Coronary artery (tissue), 2 donors: ENCODE measurements at regions not wholly inside any gene's neighbourhood (a gene's known extent, or its start where the extent isn't known, plus 50 kb on each side); places are given as distances from the start of the nearest gene placed in this dataset.

Experiments
- DNase-seq: peaks from one replicate; pipeline ENCODE4 v3.0.0-alpha.2; 2017; ENCODE audit warnings: low spot score
- H3K27ac ChIP-seq, 2 donors: fragments of 200-600 bp; sonication (generic); one replicate each; pipeline ENCODE4 v1.5.1; 2016 to 2019
- H3K4me3 ChIP-seq: fragments of 200-600 bp; sonication (generic); 2 replicates; pipeline ENCODE4 v1.5.1; 2016; ENCODE audit warnings: mild to moderate bottlenecking, moderate library complexity
- TF ChIP-seq, protein P1 (sequence below): fragments of 200-600 bp; sonication (generic); IDR thresholded peaks from one replicate; pipeline ENCODE4 v1.5.1; 2019; ENCODE audit warnings: antibody characterized with exemption

DNA sequence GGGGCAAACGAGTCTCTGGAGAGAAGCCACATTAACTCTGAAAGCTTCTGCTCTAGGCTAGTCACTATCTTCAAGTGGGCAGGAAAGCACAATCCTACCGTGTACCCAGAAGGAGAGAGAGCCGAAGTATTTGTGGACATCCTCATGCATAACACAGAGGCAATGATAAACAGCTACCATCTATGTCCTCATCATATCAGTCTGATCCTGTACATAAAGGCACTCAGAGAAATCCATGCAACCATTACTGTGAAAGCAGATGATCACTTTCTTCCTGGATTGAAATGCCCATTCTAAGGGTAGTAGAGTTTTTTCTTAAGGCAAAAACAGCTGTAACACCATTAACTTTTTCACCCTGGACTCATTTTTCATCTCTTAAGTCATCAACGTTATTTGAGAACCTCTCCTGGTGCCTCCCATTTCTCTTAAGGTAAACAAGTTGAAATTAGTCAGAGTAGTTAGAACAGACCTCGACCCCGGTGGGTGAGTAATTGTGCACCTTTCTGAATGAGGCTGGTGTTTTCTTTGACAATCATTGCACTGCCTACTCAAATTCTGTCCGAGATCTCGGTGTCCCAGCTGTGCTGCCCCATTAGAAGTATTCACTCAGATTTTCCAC, 327.4 kb downstream of the SHQ1 start:
- DNase-seq, result no peak
- Histone ChIP-seq H3K4me3 (no peak overlapping the region), H3K27ac (no peak overlapping the region)
- TF ChIP-seq, protein P1, sequence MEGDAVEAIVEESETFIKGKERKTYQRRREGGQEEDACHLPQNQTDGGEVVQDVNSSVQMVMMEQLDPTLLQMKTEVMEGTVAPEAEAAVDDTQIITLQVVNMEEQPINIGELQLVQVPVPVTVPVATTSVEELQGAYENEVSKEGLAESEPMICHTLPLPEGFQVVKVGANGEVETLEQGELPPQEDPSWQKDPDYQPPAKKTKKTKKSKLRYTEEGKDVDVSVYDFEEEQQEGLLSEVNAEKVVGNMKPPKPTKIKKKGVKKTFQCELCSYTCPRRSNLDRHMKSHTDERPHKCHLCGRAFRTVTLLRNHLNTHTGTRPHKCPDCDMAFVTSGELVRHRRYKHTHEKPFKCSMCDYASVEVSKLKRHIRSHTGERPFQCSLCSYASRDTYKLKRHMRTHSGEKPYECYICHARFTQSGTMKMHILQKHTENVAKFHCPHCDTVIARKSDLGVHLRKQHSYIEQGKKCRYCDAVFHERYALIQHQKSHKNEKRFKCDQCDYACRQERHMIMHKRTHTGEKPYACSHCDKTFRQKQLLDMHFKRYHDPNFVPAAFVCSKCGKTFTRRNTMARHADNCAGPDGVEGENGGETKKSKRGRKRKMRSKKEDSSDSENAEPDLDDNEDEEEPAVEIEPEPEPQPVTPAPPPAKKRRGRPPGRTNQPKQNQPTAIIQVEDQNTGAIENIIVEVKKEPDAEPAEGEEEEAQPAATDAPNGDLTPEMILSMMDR, result no peak

DNA sequence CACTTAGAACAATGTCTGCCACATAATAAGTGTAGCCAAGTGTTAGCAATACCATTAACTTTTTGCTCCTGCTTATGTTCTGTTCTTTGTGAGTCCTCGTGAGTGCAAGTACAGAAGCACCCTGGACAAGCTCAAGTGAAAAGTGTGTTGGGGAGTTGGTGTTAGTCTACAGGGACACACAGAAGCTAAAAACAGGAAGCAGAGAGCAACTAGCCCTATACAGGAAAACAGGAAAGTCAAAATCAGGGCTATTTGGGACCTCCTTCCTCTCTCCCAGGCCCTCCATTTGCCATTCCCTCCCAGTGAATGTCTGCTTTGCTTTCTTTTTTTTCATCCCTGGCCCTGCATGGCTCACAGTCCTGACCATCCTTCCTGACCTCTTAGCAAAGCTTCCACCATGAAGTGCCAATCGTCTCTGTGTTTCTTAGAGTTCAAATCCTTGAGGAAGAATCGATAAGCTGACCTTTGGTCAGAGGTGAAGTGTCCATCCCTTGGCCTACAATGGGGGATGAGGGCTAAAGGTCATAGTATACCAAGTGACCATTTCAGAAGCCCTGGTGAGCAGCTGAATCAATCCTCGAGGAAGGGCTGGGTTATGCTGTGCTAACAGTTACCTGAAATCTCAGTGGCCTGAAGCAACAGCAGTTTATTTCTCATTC, 328.2 kb downstream of the SHQ1 start:
- TF ChIP-seq, protein P1, result no peak
- DNase-seq, result no peak
- Histone ChIP-seq H3K4me3 (no peak overlapping the region), H3K27ac (no peak overlapping the region)

DNA sequence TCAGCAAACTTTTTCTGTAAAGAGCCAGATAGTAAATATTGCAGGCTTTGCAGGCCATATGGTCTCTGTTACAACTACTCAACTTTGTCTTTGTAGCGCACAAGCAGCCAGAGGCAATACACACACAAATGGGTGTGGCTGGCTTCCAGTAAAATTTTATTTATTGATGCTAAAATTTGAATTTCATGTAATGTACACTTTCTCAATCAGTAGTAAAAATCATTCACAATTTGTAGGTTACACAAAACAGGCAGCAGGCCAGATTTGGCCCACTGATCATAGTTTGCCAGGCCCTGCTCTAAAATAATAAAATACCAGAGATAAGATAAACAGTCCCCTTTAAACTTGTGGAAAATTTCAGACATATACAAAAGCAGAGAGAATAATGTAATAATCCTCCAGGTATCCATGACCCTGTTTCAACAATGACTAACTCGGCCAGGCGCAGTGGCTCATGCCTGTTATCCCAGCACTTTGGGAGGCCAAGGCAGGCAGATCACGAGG, 330.3 kb downstream of the SHQ1 start:
- no peak for DNase-seq
- no peak overlapping the region for H3K27ac ChIP-seq
- H3K4me3 ChIP-seq, result no peak overlapping the region
- TF ChIP-seq, protein P1, result no peak

DNA sequence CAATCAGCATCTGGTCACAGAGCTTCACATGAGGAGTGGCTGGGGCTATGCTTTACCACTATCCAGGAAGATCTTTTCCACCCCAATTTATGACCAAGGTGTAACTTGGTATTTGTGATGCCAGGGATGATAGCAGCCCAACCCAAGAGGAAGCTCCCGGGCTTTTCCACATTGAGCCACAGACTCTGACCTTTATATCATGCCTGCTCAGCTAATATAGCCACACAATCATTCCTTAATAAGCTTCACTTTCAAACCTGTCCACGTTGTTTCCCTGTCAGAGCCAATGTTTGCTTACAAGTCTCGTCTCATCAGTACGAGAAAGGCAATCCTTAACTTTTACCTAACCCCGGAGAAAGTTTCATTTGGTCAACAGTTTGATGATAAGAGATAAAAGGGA, 330.9 kb downstream of the SHQ1 start:
- DNase-seq, result no peak
- TF ChIP-seq, protein P1, result no peak
- H3K4me3 ChIP-seq, result no peak overlapping the region
- no peak overlapping the region for H3K27ac ChIP-seq

DNA sequence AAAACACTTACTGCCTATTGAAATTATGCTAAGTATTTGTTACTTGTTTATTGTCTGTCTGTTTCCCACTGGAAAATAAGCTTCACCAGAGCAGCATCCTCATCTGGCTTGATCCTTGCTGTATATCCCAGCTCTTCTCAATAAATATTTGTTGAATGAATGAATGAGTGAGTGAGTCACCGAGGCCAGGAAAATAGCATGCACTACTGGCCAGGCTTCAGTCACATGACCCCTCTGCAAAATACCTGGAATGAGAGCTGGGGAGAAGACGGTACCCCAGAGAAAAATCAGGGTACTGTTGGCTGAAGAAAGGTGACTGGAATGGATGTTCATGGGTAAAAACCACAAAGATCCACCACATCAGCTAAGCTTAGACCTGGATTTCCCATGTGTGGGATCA, 331.9 kb downstream of the SHQ1 start:
- Histone ChIP-seq H3K4me3 (no peak overlapping the region), H3K27ac (no peak overlapping the region)
- TF ChIP-seq, protein P1, result no peak
- no peak for DNase-seq

DNA sequence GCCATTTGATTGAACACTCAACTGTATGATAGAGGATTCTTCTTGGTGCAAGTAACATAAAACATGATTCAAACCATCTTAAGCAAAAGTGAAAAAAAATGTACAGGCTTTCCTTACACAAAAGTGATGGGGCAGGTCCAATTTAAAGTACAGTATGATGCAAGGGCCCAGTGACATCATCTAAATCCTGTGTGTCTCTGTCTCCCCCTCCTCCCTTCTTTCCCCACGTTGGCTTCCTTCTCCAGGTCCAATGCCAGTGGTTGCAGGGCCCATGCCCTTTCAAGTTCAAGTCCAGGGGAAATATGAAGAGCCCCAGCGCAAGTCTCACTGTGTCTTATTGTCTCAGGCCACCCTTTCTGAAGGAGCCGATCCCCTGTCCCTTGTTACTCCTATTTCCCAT, 332.3 kb downstream of the SHQ1 start:
- Histone ChIP-seq H3K4me3 (no peak overlapping the region), H3K27ac (no peak overlapping the region)
- no peak for DNase-seq
- TF ChIP-seq, protein P1, result no peak

DNA sequence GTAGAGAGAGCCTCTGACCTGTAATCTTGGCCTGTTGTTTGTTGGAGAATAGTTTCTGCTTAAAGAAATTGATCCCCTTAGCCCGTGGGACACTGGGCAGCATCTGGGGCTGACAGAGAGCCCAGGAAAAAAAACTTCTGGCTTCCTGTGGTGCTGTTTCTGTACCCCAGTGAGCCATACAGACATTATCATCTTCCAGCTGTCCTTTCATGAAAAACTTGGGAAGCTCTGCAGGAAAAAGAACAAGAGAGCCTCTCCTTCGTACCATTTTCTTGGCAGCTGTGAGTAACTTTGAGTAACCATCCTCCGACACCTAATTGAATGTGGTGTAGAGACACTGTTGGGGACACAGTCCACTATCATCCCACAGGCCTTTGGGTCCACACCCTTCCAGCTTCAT, 333.0 kb downstream of the SHQ1 start:
- TF ChIP-seq, protein P1, result no peak

More for the DNA sequence above, 333.0 kb downstream of the SHQ1 start:
- no peak overlapping the region for H3K27ac ChIP-seq
- DNase-seq, result no peak
- no peak overlapping the region for H3K4me3 ChIP-seq
